ENCODE measurements at regions not wholly inside any gene's neighbourhood (a gene's known extent, or its start where the extent isn't known, plus 50 kb on each side); places are given as distances from the start of the nearest gene placed in this dataset.

- TF ChIP-seq POLR2A (IDR thresholded peaks at IDR 0.05; ENCODE audit: low read length) = no peak
- TF ChIP-seq GATA1 (IDR thresholded peaks at IDR 0.05; ENCODE audit: low read depth, low read length) = no peak
Observed at GRCh38 chr1:70504176-70504820, 93.2 kb downstream of the CTH start.

All from erythroblast (primary cell).